SK-N-SH (cell line): ENCODE measurements at regions not wholly inside any gene's neighbourhood (a gene's known extent, or its start where the extent isn't known, plus 50 kb on each side); places are given as distances from the start of the nearest gene placed in this dataset.

Source experiments
- CTCF ChIA-PET: fragments of 300-600, 350-600 bp; formaldehyde crosslinking; extraction: SDS; loops from one replicate; lab custom pipeline; 2021; lab: Yijun Ruan, JAX
- POLR2A ChIA-PET: fragments of 350-600 bp; sonication (Branson Sonifier 250); formaldehyde crosslinking; extraction: SDS; loops from one replicate; lab custom pipeline; 2020; ENCODE audit warnings: antibody characterized with exemption, inconsistent platforms; lab: Yijun Ruan, JAX
- DNase-seq: peaks from one replicate; pipeline ENCODE4 v3.0.0; 2012
- H2AFZ ChIP-seq: fragments of 200-600 bp; sonication (generic); 2 replicates; pipeline ENCODE4 v1.8.1; 2016; ENCODE audit warnings: antibody characterized with exemption, mild to moderate bottlenecking, low read depth
- H3F3A ChIP-seq: fragments of 200-600 bp; sonication (generic); replicated peaks from 2 replicates; pipeline ENCODE3; 2016; ENCODE audit warnings: antibody characterized with exemption, mild to moderate bottlenecking; ENCODE audit not compliant: insufficient read depth
- H3K27ac ChIP-seq, 2 experiments: fragments of 200-500 bp in 1 of 2; fragments of 200-600 bp in 1 of 2; sonication (Bioruptor generic) in 1 of 2; sonication (generic), shearing (Covaris generic) in 1 of 2; 2 replicates each; pipeline versions ENCODE4 v1.5.1 to v1.6.1; 2014 to 2016; ENCODE audit warnings: low read depth in 2 of 2, inconsistent platforms in 1 of 2, low read length in 1 of 2, mild to moderate bottlenecking in 1 of 2, mixed read lengths in 1 of 2
- H3K27me3 ChIP-seq: fragments of 200-600 bp; sonication (generic), shearing (Covaris generic); 2 replicates; pipeline ENCODE4 v1.6.1; 2016; ENCODE audit warnings: mixed run types; ENCODE audit not compliant: insufficient read depth
- H3K36me3 ChIP-seq, 2 experiments: fragments of 200-500 bp in 1 of 2; fragments of 200-600 bp in 1 of 2; sonication (Bioruptor generic) in 1 of 2; sonication (generic) in 1 of 2; replicated peaks in 1 of 2; 2 replicates each; pipeline versions ENCODE3 to v1.5.1; 2014 to 2016; ENCODE audit warnings: low read length in 1 of 2, mild to moderate bottlenecking in 1 of 2; ENCODE audit not compliant: insufficient read depth in 2 of 2, control insufficient read depth in 1 of 2
- H3K4me1 ChIP-seq, 2 experiments: fragments of 200-500 bp in 1 of 2; fragments of 200-600 bp in 1 of 2; sonication (Bioruptor generic) in 1 of 2; sonication (generic), shearing (Covaris generic) in 1 of 2; 2 replicates each; pipeline versions ENCODE4 v1.5.1 to v1.6.1; 2014 to 2016; ENCODE audit warnings: low read depth in 1 of 2, low read length in 1 of 2, mixed run types in 1 of 2; ENCODE audit not compliant: insufficient read depth in 2 of 2, control insufficient read depth in 1 of 2
- H3K4me2 ChIP-seq: fragments of 200-600 bp; sonication (generic), shearing (Covaris generic); 2 replicates; pipeline ENCODE4 v1.6.1; 2017; ENCODE audit warnings: mixed run types
- H3K4me3 ChIP-seq, 2 experiments: fragments of 200-500 bp in 1 of 2; fragments of 200-600 bp in 1 of 2; sonication (Bioruptor generic) in 1 of 2; sonication (generic), shearing (Covaris generic) in 1 of 2; 2 replicates each; pipeline versions ENCODE4 v1.5.1 to v1.8.1; 2014 to 2016; ENCODE audit warnings: low read depth in 2 of 2, inconsistent platforms in 1 of 2, low read length in 1 of 2, mild to moderate bottlenecking in 1 of 2, mixed read lengths in 1 of 2, moderate library complexity in 1 of 2
- H3K79me2 ChIP-seq: fragments of 200-600 bp; sonication (generic); 2 replicates; pipeline ENCODE4 v1.8.1; 2017; ENCODE audit warnings: mild to moderate bottlenecking; ENCODE audit not compliant: insufficient read depth
- H3K9ac ChIP-seq: fragments of 200-600 bp; sonication (generic); 2 replicates; pipeline ENCODE4 v1.6.1; 2017; ENCODE audit warnings: mixed run types
- H3K9me2 ChIP-seq: fragments of 200-600 bp; sonication (generic); 2 replicates; pipeline ENCODE4 v1.6.1; 2017; ENCODE audit warnings: mixed run types
- H3K9me3 ChIP-seq: fragments of 200-600 bp; sonication (generic); 2 replicates; pipeline ENCODE4 v1.6.1; 2017; ENCODE audit warnings: mixed run types, mild to moderate bottlenecking, moderate library complexity
- H4K20me1 ChIP-seq: fragments of 200-600 bp; sonication (generic); 2 replicates; pipeline ENCODE4 v1.6.1; 2017; ENCODE audit warnings: mild to moderate bottlenecking, mixed run types; ENCODE audit not compliant: insufficient read depth
- CHD2 ChIP-seq: fragments of 150-350 bp; IDR thresholded peaks from 2 replicates; pipeline ENCODE4 v1.6.1; 2018; ENCODE audit warnings: low read length; ENCODE audit not compliant: partially characterized antibody
- EP300 ChIP-seq, 2 experiments: IDR thresholded peaks; 2 replicates each; pipeline versions ENCODE4 v1.4.0 to v1.6.1; 2012; ENCODE audit warnings: borderline replicate concordance in 1 of 2, low read depth in 1 of 2, low read length in 1 of 2
- FOXJ3 ChIP-seq: sonication (generic); formaldehyde crosslinking; IDR thresholded peaks from 2 replicates; pipeline ENCODE4 v1.5.1; 2020; ENCODE audit warnings: mild to moderate bottlenecking, missing genetic modification reagents
- FOXM1 ChIP-seq: IDR thresholded peaks from 2 replicates; pipeline ENCODE4 v1.4.0; 2012; ENCODE audit warnings: low read depth, mild to moderate bottlenecking
- GABPA ChIP-seq: IDR thresholded peaks from 2 replicates; pipeline ENCODE4 v1.4.0; 2012; ENCODE audit warnings: low read depth, mild to moderate bottlenecking
- GATA2 ChIP-seq: sonication (generic); formaldehyde crosslinking; IDR thresholded peaks from 2 replicates; pipeline ENCODE4 v1.5.0; 2020; ENCODE audit warnings: mild to moderate bottlenecking, missing genetic modification reagents
- IRF3 ChIP-seq: fragments of 150-350 bp; IDR thresholded peaks from 2 replicates; pipeline ENCODE4 v1.6.1; 2016; ENCODE audit warnings: mild to moderate bottlenecking, low read depth, low read length
- MAX ChIP-seq: IDR thresholded peaks from 2 replicates; pipeline ENCODE4 v1.4.0; 2012; ENCODE audit warnings: low read depth
- NFIC ChIP-seq: IDR thresholded peaks from 2 replicates; pipeline ENCODE4 v1.4.0; 2012; ENCODE audit warnings: borderline replicate concordance
- NRF1 ChIP-seq: IDR thresholded peaks from 2 replicates; pipeline ENCODE4 v1.6.1; 2012; ENCODE audit warnings: low read depth, mild to moderate bottlenecking, low read length
- POLR2AphosphoS5 ChIP-seq: IDR thresholded peaks from 2 replicates; pipeline ENCODE4 v1.6.1; 2012; ENCODE audit warnings: low read depth, low read length
- RCOR1 ChIP-seq: fragments of 150-350 bp; IDR thresholded peaks from 2 replicates; pipeline ENCODE4 v1.6.1; 2017; ENCODE audit warnings: antibody characterized with exemption, low read length
- REST ChIP-seq: IDR thresholded peaks from 2 replicates; pipeline ENCODE4 v1.6.1; 2012; ENCODE audit warnings: mild to moderate bottlenecking, low read depth, low read length, moderate library complexity
- RFX5 ChIP-seq: IDR thresholded peaks from 2 replicates; pipeline ENCODE4 v1.6.1; 2012; ENCODE audit warnings: mild to moderate bottlenecking, improper control_type of control experiment, low read length
- RXRA ChIP-seq: IDR thresholded peaks from 2 replicates; pipeline ENCODE4 v1.4.0; 2012; ENCODE audit warnings: low read depth, mild to moderate bottlenecking, borderline replicate concordance
- SIN3A ChIP-seq: IDR thresholded peaks from 2 replicates; pipeline ENCODE4 v1.6.1; 2012; ENCODE audit warnings: low read depth, mild to moderate bottlenecking, low read length, moderate library complexity, borderline replicate concordance
- TAF1 ChIP-seq: IDR thresholded peaks from 2 replicates; pipeline ENCODE4 v1.6.1; 2012; ENCODE audit warnings: low read depth, mild to moderate bottlenecking, low read length, moderate library complexity, borderline replicate concordance
- USF1 ChIP-seq: IDR thresholded peaks from 2 replicates; pipeline ENCODE4 v1.4.0; 2012; ENCODE audit warnings: low read depth, borderline replicate concordance
- YY1 ChIP-seq: IDR thresholded peaks from 2 replicates; pipeline ENCODE4 v1.4.0; 2012; ENCODE audit warnings: low read depth, mild to moderate bottlenecking
- WGBS: methylation state at CpG from one replicate; pipeline ENCODE4 v1.1.6; 2017; ENCODE audit warnings: low lambda C conversion rate; 5-methylcytosine and 5-hydroxymethylcytosine counted together

- TF ChIP-seq NFIC (no peak), FOXM1 (no peak), RXRA (no peak), GABPA (no peak), MAX (no peak), NRF1 (no peak)
Measured at GRCh38 chr9:84570482-84571154, 98.9 kb upstream of the NTRK2 start (continued).

- no peaks in the 10 kb centered on the region for H3K27me3 ChIP-seq
- POLR2A ChIA-PET = no interaction called here
- TF ChIP-seq NRF1 = no peak
- no peak for TF ChIP-seq YY1
- 36% methylated on average over 4 of the region's 4 CpGs for WGBS
- H3K27ac ChIP-seq = no peak overlapping the region
- H3K9me2 ChIP-seq = no peaks in the 10 kb centered on the region
- H3K9me3 ChIP-seq = no peaks in the 10 kb centered on the region
- no peak overlapping the region for H3K9ac ChIP-seq
- CTCF ChIA-PET = interaction anchor here (1.0 kb wide), 1 partner anchor 95 kb away, joined by 4 read pairs; no protein-coding TSS in a partner anchor
- H3K4me2 ChIP-seq = no peak overlapping the region
- no peak overlapping the region for H3K4me3 ChIP-seq
- H3F3A ChIP-seq = no peaks in the 10 kb centered on the region
- no peaks in the 10 kb centered on the region for H3K4me1 ChIP-seq
- H3K79me2 ChIP-seq = no peaks in the 10 kb centered on the region
- no peak overlapping the region for H2AFZ ChIP-seq
- no peaks in the 10 kb centered on the region for H3K36me3 ChIP-seq
- no peaks in the 10 kb centered on the region for H4K20me1 ChIP-seq
- DNase-seq = no peak
Measured at GRCh38 chr9:84573083-84573482, 96.4 kb upstream of the NTRK2 start.

- no peaks in the 10 kb centered on the region for H3K9me3 ChIP-seq
- POLR2A ChIA-PET = no interaction called here
- peaks cover 11% of the 10 kb centered on the region; the same call in 1 of the 2 replicates for H3K9me2 ChIP-seq
- 25% methylated on average over 4 of the region's 4 CpGs for WGBS
- H3K4me1 ChIP-seq = no peaks in the 10 kb centered on the region
- no peak overlapping the region for H3K4me2 ChIP-seq
- no peak for DNase-seq
- H3K27ac ChIP-seq = no peak overlapping the region
- H3K4me3 ChIP-seq = no peak overlapping the region
- no peak overlapping the region for H3K9ac ChIP-seq
- no peaks in the 10 kb centered on the region for H3K36me3 ChIP-seq
- H3K27me3 ChIP-seq = no peaks in the 10 kb centered on the region
- no peaks in the 10 kb centered on the region for H3F3A ChIP-seq
- no peak overlapping the region for H2AFZ ChIP-seq
- TF ChIP-seq YY1 (no peak), MAX (no peak), RXRA (no peak), TAF1 (no peak), POLR2AphosphoS5 (no peak), EP300 (IDR thresholded peaks at IDR 0.05; ENCODE audit: borderline replicate concordance in 1 of 2, low read depth in 1 of 2, low read length in 1 of 2) (no peak), SIN3A (no peak), RCOR1 (no peak), CHD2 (no peak), GABPA (no peak), IRF3 (no peak), REST (no peak), FOXJ3 (CRISPR knock-in tag) (no peak), GATA2 (no peak), NRF1 (no peak), RFX5 (no peak), USF1 (no peak)
- TF ChIP-seq, all 33 proteins: peak for 0
- Histone ChIP-seq H3K79me2 (no peaks in the 10 kb centered on the region), H4K20me1 (no peaks in the 10 kb centered on the region)
- CTCF ChIA-PET = no interaction called here
Measured at GRCh38 chr9:84575705-84576104, 93.8 kb upstream of the NTRK2 start.
